ENCODE measurements at regions not wholly inside any gene's neighbourhood (a gene's known extent, or its start where the extent isn't known, plus 50 kb on each side); places are given as distances from the start of the nearest gene placed in this dataset.

DNA sequence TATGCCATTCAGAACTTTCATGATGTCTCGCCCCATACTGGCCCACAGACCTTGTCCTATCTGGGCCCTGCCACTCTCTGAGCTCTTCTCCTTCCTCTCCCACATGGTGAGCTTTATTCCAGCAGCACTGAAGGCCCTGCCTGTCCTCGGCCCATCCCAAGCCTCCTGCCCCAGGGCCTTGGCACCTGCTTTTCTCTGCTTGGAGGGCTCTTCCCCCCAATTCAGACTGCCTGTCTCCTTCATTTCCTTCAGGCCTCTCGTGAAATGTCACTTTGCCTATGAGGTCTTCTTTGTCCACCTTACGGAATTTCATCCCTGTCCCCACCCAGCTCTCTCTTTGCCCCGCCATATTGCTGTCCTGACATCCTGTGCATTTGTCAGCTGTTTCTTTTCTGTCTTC lies 191.7 kb upstream of the POU3F1 start:
- TF ChIP-seq, protein P1, sequence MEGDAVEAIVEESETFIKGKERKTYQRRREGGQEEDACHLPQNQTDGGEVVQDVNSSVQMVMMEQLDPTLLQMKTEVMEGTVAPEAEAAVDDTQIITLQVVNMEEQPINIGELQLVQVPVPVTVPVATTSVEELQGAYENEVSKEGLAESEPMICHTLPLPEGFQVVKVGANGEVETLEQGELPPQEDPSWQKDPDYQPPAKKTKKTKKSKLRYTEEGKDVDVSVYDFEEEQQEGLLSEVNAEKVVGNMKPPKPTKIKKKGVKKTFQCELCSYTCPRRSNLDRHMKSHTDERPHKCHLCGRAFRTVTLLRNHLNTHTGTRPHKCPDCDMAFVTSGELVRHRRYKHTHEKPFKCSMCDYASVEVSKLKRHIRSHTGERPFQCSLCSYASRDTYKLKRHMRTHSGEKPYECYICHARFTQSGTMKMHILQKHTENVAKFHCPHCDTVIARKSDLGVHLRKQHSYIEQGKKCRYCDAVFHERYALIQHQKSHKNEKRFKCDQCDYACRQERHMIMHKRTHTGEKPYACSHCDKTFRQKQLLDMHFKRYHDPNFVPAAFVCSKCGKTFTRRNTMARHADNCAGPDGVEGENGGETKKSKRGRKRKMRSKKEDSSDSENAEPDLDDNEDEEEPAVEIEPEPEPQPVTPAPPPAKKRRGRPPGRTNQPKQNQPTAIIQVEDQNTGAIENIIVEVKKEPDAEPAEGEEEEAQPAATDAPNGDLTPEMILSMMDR (IDR thresholded peaks at IDR 0.05), result no peak
- TF ChIP-seq POLR2AphosphoS5 (IDR thresholded peaks at IDR 0.05; ENCODE audit: insufficient read depth in 1 of 2, low read depth in 1 of 2), result no peak
- TF ChIP-seq POLR2A (IDR thresholded peaks at IDR 0.05), result no peak

Measured in vagina (tissue), 2 donors.